Endothelial cell (in vitro differentiated cells): ENCODE measurements at regions not wholly inside any gene's neighbourhood (a gene's known extent, or its start where the extent isn't known, plus 50 kb on each side); places are given as distances from the start of the nearest gene placed in this dataset.

Experiments
- DNase-seq: peaks from one replicate; pipeline ENCODE4 v3.0.0; 2021; ENCODE audit warnings: low spot score
- H3K27ac Mint-ChIP-seq: one replicate; pipeline ENCODE4 v1.8.0; 2021; ENCODE audit warnings: mixed read lengths, inconsistent platforms; ENCODE audit not compliant: unreplicated experiment
- H3K27me3 Mint-ChIP-seq: one replicate; pipeline ENCODE4 v1.8.0; 2021; ENCODE audit warnings: mild to moderate bottlenecking, moderate library complexity, mixed read lengths, inconsistent platforms; ENCODE audit not compliant: unreplicated experiment
- H3K36me3 Mint-ChIP-seq: one replicate; pipeline ENCODE4 v1.8.0; 2021; ENCODE audit warnings: mild to moderate bottlenecking, low read depth, mixed read lengths, inconsistent platforms; ENCODE audit not compliant: unreplicated experiment
- H3K4me1 Mint-ChIP-seq: one replicate; pipeline ENCODE4 v1.8.0; 2021; ENCODE audit warnings: mild to moderate bottlenecking, mixed read lengths, inconsistent platforms; ENCODE audit not compliant: unreplicated experiment
- H3K4me3 Mint-ChIP-seq: one replicate; pipeline ENCODE4 v1.8.0; 2021; ENCODE audit warnings: mild to moderate bottlenecking, mixed read lengths, inconsistent platforms; ENCODE audit not compliant: unreplicated experiment
- H3K9me3 Mint-ChIP-seq: one replicate; pipeline ENCODE4 v1.8.0; 2021; ENCODE audit warnings: mixed read lengths, inconsistent platforms; ENCODE audit not compliant: unreplicated experiment
- TF ChIP-seq, protein P1 (sequence below): fragments of 200-600 bp; sonication (generic); IDR thresholded peaks from one replicate; pipeline ENCODE4 v1.5.0; 2021; ENCODE audit warnings: antibody characterized with exemption; ENCODE audit not compliant: unreplicated experiment

DNA sequence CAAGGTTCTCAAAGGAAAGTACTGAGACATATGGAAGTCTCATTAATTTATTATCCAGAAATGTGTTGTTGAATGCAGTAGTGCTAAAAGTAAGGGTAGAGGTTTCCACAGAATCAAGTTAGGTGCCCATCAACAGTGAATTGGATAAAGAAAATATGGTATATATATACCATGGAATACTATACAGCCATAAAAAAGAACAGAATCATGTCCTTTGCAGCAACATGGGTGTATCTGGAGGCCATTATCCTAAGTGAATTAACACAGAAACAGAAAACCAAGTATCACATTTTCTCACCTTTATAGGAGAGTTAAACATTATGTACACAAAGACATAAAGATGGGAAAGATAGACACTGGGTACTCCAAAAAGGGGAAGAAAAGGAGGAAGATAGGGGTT, 149.9 kb upstream of the RASSF8 start:
- Mint-ChIP-seq H3K9me3 (no peaks in the 10 kb centered on the region), H3K4me3 (no peak overlapping the region), H3K27ac (no peak overlapping the region), H3K27me3 (no peaks in the 10 kb centered on the region), H3K36me3 (no peaks in the 10 kb centered on the region), H3K4me1 (no peaks in the 10 kb centered on the region)
- TF ChIP-seq, protein P1, sequence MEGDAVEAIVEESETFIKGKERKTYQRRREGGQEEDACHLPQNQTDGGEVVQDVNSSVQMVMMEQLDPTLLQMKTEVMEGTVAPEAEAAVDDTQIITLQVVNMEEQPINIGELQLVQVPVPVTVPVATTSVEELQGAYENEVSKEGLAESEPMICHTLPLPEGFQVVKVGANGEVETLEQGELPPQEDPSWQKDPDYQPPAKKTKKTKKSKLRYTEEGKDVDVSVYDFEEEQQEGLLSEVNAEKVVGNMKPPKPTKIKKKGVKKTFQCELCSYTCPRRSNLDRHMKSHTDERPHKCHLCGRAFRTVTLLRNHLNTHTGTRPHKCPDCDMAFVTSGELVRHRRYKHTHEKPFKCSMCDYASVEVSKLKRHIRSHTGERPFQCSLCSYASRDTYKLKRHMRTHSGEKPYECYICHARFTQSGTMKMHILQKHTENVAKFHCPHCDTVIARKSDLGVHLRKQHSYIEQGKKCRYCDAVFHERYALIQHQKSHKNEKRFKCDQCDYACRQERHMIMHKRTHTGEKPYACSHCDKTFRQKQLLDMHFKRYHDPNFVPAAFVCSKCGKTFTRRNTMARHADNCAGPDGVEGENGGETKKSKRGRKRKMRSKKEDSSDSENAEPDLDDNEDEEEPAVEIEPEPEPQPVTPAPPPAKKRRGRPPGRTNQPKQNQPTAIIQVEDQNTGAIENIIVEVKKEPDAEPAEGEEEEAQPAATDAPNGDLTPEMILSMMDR = no peak
- DNase-seq = no peak

DNA sequence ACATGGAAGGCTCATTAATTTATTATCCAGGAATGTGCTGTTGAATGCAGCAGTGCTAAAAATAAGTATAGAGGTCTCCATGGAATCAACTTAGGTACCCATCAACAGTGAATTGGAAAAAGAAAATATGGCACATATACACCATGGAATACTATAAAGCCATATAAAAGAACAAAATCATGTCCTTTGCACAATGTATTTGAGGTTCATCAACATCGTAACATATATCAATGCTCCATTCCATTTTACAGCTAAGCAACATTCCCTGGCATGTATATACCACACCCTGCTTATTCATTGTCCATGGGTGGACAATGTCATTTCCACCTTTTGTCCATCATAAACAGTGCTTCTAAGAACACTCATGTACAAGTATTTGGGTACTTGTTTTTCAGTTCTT, 147.8 kb upstream of the RASSF8 start:
- DNase-seq = no peak
- no peaks in the 10 kb centered on the region for H3K4me1 Mint-ChIP-seq
- no peak overlapping the region for H3K4me3 Mint-ChIP-seq
- no peaks in the 10 kb centered on the region for H3K27me3 Mint-ChIP-seq
- no peak overlapping the region for H3K27ac Mint-ChIP-seq
- TF ChIP-seq, protein P1 = no peak
- H3K9me3 Mint-ChIP-seq = no peaks in the 10 kb centered on the region
- H3K36me3 Mint-ChIP-seq = no peaks in the 10 kb centered on the region

DNA sequence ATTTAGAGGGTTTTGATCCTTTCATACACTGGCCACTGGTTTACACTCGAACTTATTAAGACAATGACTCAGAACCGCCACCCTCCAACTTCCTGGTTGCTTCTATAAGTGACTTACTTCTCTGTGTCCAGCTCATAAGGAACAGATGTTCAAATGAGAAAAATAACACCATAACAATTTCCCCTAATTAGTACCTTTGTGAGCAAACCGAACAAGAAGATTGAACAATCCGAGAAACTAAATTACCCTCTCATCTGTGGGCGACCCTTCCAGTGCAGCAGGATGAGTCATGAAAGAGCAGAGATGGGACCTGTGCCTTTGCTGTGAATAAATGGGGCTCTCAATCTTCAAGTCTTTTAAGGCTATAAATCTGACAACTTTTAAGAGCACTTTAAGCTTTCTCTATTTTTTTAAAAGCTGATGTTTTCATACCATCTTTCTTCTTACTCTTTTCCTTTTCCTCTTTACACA, 146.8 kb upstream of the RASSF8 start:
- H3K4me1 Mint-ChIP-seq = no peaks in the 10 kb centered on the region
- H3K36me3 Mint-ChIP-seq = no peaks in the 10 kb centered on the region
- H3K27me3 Mint-ChIP-seq = no peaks in the 10 kb centered on the region
- no peaks in the 10 kb centered on the region for H3K9me3 Mint-ChIP-seq
- no peak for DNase-seq
- H3K27ac Mint-ChIP-seq = no peak overlapping the region
- no peak overlapping the region for H3K4me3 Mint-ChIP-seq
- TF ChIP-seq, protein P1 = no peak

DNA sequence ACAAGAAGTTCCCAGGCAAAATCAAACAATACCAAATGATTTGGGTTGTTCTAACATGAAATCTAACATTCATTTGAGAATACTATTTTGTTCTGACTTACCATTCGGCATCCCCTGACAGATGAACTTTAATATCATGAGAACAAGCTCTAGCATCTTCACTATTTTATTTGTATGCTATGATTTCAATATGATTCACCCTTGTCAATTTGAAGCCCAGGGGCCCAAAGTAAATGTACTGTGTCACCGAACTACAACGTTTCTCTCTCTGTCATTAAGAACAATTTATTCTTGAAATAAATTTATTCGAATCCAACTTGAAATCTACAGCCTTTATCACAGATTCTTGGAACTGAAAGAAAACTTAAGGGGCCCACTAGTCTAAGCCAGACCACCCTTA, 146.2 kb upstream of the RASSF8 start:
- no peaks in the 10 kb centered on the region for H3K9me3 Mint-ChIP-seq
- H3K36me3 Mint-ChIP-seq = no peaks in the 10 kb centered on the region
- H3K27ac Mint-ChIP-seq = no peak overlapping the region
- TF ChIP-seq, protein P1 = no peak
- no peak for DNase-seq
- no peaks in the 10 kb centered on the region for H3K4me1 Mint-ChIP-seq
- no peak overlapping the region for H3K4me3 Mint-ChIP-seq
- H3K27me3 Mint-ChIP-seq = no peaks in the 10 kb centered on the region

DNA sequence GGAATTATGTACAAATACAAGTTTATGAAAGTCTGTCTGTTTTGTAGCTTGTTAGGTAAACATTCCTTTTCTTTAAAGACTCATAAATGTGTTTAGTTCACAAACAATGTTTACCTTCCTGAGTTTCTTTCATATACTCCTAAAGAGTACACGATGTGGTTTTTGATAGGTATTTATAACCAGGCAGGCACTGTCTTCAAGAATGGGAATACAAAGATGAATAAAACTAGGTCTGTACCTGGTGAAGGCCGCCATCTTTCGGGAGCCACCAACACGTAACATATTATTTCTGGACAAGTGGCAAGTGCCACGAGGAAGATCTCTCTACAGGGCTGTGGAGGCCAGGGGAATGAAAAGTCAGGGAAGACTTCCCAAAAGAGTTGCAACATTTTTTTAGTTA, 144.6 kb upstream of the RASSF8 start:
- H3K27ac Mint-ChIP-seq = no peak overlapping the region
- no peak overlapping the region for H3K4me3 Mint-ChIP-seq
- no peaks in the 10 kb centered on the region for H3K27me3 Mint-ChIP-seq
- H3K4me1 Mint-ChIP-seq = no peaks in the 10 kb centered on the region
- no peak for DNase-seq
- no peaks in the 10 kb centered on the region for H3K9me3 Mint-ChIP-seq
- TF ChIP-seq, protein P1 = no peak
- no peaks in the 10 kb centered on the region for H3K36me3 Mint-ChIP-seq
